ENCODE measurements at regions not wholly inside any gene's neighbourhood (a gene's known extent, or its start where the extent isn't known, plus 50 kb on each side); places are given as distances from the start of the nearest gene placed in this dataset.

DNA sequence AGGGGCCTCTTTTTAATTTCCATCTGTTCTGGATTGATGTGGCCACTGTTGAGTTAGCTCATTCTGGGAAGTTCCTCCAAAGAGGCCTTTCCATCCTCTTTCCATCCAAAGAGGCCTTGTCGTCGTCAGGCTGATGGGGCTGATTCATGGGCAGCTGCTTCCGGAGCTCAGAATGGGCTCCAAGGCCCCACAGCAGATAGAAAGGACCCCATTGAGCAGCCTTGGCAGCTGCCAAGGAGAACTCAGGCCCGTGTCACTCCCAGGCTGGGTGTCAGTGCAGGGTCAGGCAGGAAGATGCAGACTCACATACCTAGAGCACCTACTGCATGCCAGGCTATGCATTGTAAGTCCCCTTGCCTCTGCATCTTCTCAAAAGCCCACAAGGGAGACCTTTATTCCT is 524.1 kb downstream of the MIAT start:
- TF ChIP-seq, protein P1, sequence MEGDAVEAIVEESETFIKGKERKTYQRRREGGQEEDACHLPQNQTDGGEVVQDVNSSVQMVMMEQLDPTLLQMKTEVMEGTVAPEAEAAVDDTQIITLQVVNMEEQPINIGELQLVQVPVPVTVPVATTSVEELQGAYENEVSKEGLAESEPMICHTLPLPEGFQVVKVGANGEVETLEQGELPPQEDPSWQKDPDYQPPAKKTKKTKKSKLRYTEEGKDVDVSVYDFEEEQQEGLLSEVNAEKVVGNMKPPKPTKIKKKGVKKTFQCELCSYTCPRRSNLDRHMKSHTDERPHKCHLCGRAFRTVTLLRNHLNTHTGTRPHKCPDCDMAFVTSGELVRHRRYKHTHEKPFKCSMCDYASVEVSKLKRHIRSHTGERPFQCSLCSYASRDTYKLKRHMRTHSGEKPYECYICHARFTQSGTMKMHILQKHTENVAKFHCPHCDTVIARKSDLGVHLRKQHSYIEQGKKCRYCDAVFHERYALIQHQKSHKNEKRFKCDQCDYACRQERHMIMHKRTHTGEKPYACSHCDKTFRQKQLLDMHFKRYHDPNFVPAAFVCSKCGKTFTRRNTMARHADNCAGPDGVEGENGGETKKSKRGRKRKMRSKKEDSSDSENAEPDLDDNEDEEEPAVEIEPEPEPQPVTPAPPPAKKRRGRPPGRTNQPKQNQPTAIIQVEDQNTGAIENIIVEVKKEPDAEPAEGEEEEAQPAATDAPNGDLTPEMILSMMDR (IDR thresholded peaks at IDR 0.05; ENCODE audit: borderline replicate concordance): no peak
- H3K4me3 ChIP-seq: no peak overlapping the region
- H3K36me3 ChIP-seq: no peaks in the 10 kb centered on the region
- H3K27me3 ChIP-seq (ENCODE audit: low read depth): peaks cover 48% of the 10 kb centered on the region
- no peaks in the 10 kb centered on the region for H3K9me3 ChIP-seq (replicated peaks)
- no peak for DNase-seq
- no peak overlapping the region for H3K27ac ChIP-seq (replicated peaks)
- H3K4me1 ChIP-seq: no peaks in the 10 kb centered on the region
- intact Hi-C loops (cut with micrococcal nuclease): no loop called here

DNA sequence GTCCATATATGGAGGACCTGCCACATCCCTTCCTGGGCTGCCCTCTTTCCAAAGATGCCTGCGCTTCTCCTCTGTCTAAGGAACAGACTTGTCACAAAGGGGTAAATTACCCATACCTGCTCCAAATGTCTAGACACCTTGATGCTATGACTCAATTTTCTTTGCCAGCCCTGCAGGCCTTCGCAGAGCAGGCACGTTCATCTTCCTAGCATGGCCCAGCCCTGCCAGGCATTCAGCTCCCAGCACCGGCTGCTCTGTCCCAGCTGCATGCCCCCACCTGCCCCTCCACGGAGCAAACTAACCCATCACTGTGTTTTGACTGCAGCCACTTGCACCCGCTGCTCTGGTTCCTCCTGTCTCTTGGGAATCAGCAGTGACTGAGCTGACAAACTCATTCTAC is 526.1 kb downstream of the MIAT start:
- Histone ChIP-seq H3K27ac (replicated peaks) (no peak overlapping the region), H3K4me3 (no peak overlapping the region), H3K9me3 (replicated peaks) (no peaks in the 10 kb centered on the region), H3K4me1 (no peaks in the 10 kb centered on the region), H3K27me3 (ENCODE audit: low read depth) (peaks cover 51% of the 10 kb centered on the region), H3K36me3 (no peaks in the 10 kb centered on the region)
- TF ChIP-seq, protein P1 (IDR thresholded peaks at IDR 0.05; ENCODE audit: borderline replicate concordance): no peak
- no peak for DNase-seq
- intact Hi-C loops (cut with micrococcal nuclease): no loop called here

DNA sequence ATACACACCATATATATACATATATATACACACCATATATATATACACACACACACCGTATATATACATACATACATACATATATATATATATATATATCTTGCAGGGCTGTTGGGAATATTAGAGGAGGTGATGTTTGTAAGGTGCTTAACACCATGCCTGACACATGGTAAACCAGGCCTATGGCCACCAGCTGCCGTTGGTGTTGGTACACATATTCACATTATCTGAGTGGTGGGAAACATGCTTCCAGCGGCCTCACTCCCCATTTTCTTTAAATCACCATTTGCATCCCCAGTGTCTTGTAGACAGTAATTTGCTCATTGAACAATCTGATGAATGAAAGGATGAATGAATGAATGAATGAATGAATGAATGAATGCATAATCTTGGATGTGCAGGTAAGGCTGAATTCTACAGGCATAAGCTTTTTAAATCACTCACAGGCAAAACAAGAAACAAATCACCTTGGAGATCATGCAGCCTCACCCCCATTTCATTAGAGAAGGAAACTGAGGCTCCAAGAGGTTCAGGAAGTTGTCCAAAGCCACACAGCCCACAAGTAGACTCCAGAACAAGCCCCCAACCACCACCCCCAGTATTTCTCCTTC is 527.8 kb downstream of the MIAT start:
- Histone ChIP-seq H3K4me3 (no peak overlapping the region), H3K27me3 (ENCODE audit: low read depth) (peaks cover 64% of the 10 kb centered on the region), H3K27ac (replicated peaks) (no peak overlapping the region), H3K9me3 (replicated peaks) (no peaks in the 10 kb centered on the region), H3K36me3 (no peaks in the 10 kb centered on the region), H3K4me1 (no peaks in the 10 kb centered on the region)
- intact Hi-C loops (cut with micrococcal nuclease): no loop called here
- DNase-seq: no peak
- TF ChIP-seq, protein P1 (IDR thresholded peaks at IDR 0.05; ENCODE audit: borderline replicate concordance): no peak

DNA sequence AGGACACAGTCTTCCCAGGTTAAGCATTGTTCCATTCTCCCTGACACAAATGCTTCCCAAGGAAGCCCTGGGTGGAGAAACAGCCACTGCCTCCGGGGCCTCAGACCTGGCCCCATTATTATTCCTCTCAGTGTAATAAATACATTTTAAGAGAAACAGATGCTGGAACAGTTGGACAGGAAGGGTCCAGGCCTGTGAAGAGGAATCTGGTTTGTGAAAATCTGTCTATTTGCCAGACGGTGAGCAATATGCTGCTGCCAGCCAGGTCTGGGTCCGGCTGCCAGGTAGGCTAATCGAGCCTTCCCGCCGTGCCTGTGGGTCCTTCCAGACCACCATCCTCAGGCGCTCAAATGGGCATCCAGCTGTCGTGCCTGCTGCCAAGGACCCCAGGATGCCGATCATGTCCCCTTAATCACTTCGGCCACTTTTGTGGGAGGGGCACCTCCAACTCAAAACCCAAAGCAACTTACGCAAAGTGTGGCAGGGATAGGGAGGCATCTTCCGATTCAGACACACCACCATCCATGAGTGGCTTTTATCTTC is 528.4 kb downstream of the MIAT start:
- no peak overlapping the region for H3K4me3 ChIP-seq
- TF ChIP-seq, protein P1 (IDR thresholded peaks at IDR 0.05; ENCODE audit: borderline replicate concordance): no peak

DNA sequence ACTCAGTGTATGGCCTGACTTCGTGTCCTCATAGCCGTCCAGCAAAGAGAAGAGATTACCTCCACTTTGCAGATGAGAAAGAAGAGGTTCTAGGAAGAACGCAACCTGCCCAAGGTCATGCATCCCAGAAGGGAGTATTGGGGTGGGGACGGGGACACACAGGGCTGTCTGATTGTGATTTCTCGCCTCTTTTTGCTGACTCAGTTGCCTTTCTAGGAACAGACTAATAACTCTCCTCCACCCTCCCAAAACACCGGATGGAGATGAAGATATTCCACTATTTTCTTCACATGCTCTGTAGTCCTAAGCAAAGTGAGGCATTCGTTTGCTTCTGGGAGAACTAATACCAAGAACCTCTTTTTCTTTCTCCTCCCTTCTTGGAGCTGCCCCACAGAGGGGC is 529.3 kb downstream of the MIAT start:
- Histone ChIP-seq H3K4me1 (no peaks in the 10 kb centered on the region), H3K27ac (replicated peaks) (no peak overlapping the region), H3K27me3 (ENCODE audit: low read depth) (peaks cover 55% of the 10 kb centered on the region), H3K36me3 (no peaks in the 10 kb centered on the region), H3K4me3 (no peak overlapping the region), H3K9me3 (replicated peaks) (peaks cover 11% of the 10 kb centered on the region)
- TF ChIP-seq, protein P1 (IDR thresholded peaks at IDR 0.05; ENCODE audit: borderline replicate concordance): no peak
- intact Hi-C loops (cut with micrococcal nuclease): no loop called here
- DNase-seq: no peak

More for the DNA sequence above, 528.4 kb downstream of the MIAT start:
- peaks cover 3% of the 10 kb centered on the region for H3K9me3 ChIP-seq (replicated peaks)
- H3K36me3 ChIP-seq: no peaks in the 10 kb centered on the region
- H3K27me3 ChIP-seq (ENCODE audit: low read depth): peaks cover 63% of the 10 kb centered on the region
- DNase-seq: no peak
- H3K4me1 ChIP-seq: no peaks in the 10 kb centered on the region
- no peak overlapping the region for H3K27ac ChIP-seq (replicated peaks)
- intact Hi-C loops (cut with micrococcal nuclease): no loop called here

Data from left ventricle myocardium inferior (tissue), 1 donor.